ENCODE measurements at regions not wholly inside any gene's neighbourhood (a gene's known extent, or its start where the extent isn't known, plus 50 kb on each side); places are given as distances from the start of the nearest gene placed in this dataset.

GRCh38 chr20:11043001-11043400, 369.2 kb upstream of the JAG1 start:
- TF ChIP-seq POLR2A (IDR thresholded peaks at IDR 0.05) (no peak), CTCF (IDR thresholded peaks at IDR 0.05) (no peak)
